ENCODE measurements at regions not wholly inside any gene's neighbourhood (a gene's known extent, or its start where the extent isn't known, plus 50 kb on each side); places are given as distances from the start of the nearest gene placed in this dataset.

- H3K27me3 ChIP-seq (ENCODE audit: control insufficient read depth, insufficient read depth, low read length) = no peaks in the 10 kb centered on the region
- peak; percentile 53 for TF ChIP-seq CTCF (IDR thresholded peaks at IDR 0.05; ENCODE audit: low read depth, low read length)
- ChIA-PET POLR2A (interaction anchor here (1.0 kb wide), 1 partner anchor 101 kb away, joined by 3 read pairs; no protein-coding TSS in a partner anchor), CTCF (interaction anchor here (0.6 to 1.4 kb wide), 3 partner anchors 473 to 739 kb away, joined by 3 read pairs; no protein-coding TSS in a partner anchor)
- no peaks in the 10 kb centered on the region for H3K9me3 ChIP-seq (ENCODE audit: control insufficient read depth, insufficient read depth, low read length)
- H3K27ac ChIP-seq (ENCODE audit: low read depth, low read length) = no peak overlapping the region
- no peak for DNase-seq (ENCODE audit: low read depth, low spot score)
- H3K4me3 ChIP-seq (ENCODE audit: low read depth, low read length) = no peak overlapping the region
Measured at GRCh38 chr1:55848906-55849305, 633.7 kb upstream of the USP24 start.

DNA sequence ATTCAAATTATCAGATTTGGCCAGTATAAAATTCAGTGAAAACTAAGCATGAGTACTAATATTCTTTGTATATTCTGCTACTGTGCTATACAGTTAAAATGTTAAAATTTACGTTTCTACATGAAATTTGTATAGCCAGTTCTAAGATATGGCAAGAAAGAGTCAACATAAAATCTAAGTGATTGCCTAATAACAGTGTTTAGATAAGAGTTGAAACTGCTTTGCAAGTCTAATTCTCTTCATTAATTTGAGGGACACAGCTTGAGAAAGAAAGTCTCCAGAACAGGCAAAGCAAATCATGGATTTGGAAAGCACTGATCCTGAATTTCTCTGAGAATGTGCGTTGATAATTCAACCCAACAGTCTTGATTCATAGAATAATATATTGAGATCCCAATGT is 630.9 kb upstream of the USP24 start:
- H3K27me3 ChIP-seq (ENCODE audit: control insufficient read depth, insufficient read depth, low read length) = no peaks in the 10 kb centered on the region
- POLR2A ChIA-PET = interaction anchor here (0.7 kb wide), 1 partner anchor 126 kb away, joined by 4 read pairs; no protein-coding TSS in a partner anchor
- CTCF ChIA-PET = no interaction called here
- no peak for DNase-seq (ENCODE audit: low read depth, low spot score)
- no peak overlapping the region for H3K4me3 ChIP-seq (ENCODE audit: low read depth, low read length)
- H3K9me3 ChIP-seq (ENCODE audit: control insufficient read depth, insufficient read depth, low read length) = no peaks in the 10 kb centered on the region
- no peak overlapping the region for H3K27ac ChIP-seq (ENCODE audit: low read depth, low read length)
- TF ChIP-seq CTCF (IDR thresholded peaks at IDR 0.05; ENCODE audit: low read depth, low read length) = no peak

DNA sequence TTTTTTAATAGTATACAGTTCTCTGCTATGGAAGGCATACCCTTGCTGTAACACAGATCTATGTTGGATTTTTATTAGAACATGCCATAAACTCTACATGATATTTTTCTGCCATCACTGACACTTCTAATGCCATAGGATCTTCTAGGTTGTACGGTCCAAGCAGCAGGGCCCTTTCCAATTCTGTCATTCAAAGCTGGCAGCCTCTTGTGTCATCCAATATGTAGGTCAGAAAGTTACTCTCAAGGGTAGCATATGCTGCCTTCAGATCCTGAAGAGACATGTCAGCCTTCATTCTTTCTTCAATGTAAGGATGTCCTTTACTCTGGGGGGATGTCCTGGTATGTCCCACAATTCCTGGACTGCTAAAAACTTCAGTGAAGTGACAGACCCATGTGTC is 629.2 kb upstream of the USP24 start:
- DNase-seq (ENCODE audit: low read depth, low spot score) = no peak
- TF ChIP-seq CTCF (IDR thresholded peaks at IDR 0.05; ENCODE audit: low read depth, low read length) = no peak
- H3K4me3 ChIP-seq (ENCODE audit: low read depth, low read length) = no peak overlapping the region
- H3K27ac ChIP-seq (ENCODE audit: low read depth, low read length) = no peak overlapping the region
- H3K27me3 ChIP-seq (ENCODE audit: control insufficient read depth, insufficient read depth, low read length) = no peaks in the 10 kb centered on the region
- POLR2A ChIA-PET = interaction anchor here (0.6 kb wide), 1 partner anchor 90 kb away, joined by 3 read pairs; no protein-coding TSS in a partner anchor
- no peaks in the 10 kb centered on the region for H3K9me3 ChIP-seq (ENCODE audit: control insufficient read depth, insufficient read depth, low read length)
- CTCF ChIA-PET = no interaction called here

GRCh38 chr1:55839626-55840025 is 624.5 kb upstream of the USP24 start:
- DNase-seq (ENCODE audit: low read depth, low spot score) = no peak
- CTCF ChIA-PET = no interaction called here
- no peak overlapping the region for H3K27ac ChIP-seq (ENCODE audit: low read depth, low read length)
- TF ChIP-seq CTCF (IDR thresholded peaks at IDR 0.05; ENCODE audit: low read depth, low read length) = no peak
- POLR2A ChIA-PET = no interaction called here
- H3K4me3 ChIP-seq (ENCODE audit: low read depth, low read length) = no peak overlapping the region
- H3K27me3 ChIP-seq (ENCODE audit: control insufficient read depth, insufficient read depth, low read length) = no peaks in the 10 kb centered on the region
- H3K9me3 ChIP-seq (ENCODE audit: control insufficient read depth, insufficient read depth, low read length) = no peaks in the 10 kb centered on the region; the same call in 1 of the 2 replicates

GRCh38 chr1:55839221-55839620 is 624.1 kb upstream of the USP24 start:
- CTCF ChIA-PET = no interaction called here
- TF ChIP-seq CTCF (IDR thresholded peaks at IDR 0.05; ENCODE audit: low read depth, low read length) = no peak
- Histone ChIP-seq H3K27me3 (ENCODE audit: control insufficient read depth, insufficient read depth, low read length) (no peaks in the 10 kb centered on the region), H3K27ac (ENCODE audit: low read depth, low read length) (no peak overlapping the region), H3K4me3 (ENCODE audit: low read depth, low read length) (no peak overlapping the region), H3K9me3 (ENCODE audit: control insufficient read depth, insufficient read depth, low read length) (no peaks in the 10 kb centered on the region; the same call in 1 of the 2 replicates)
- no peak for DNase-seq (ENCODE audit: low read depth, low spot score)
- POLR2A ChIA-PET = no interaction called here
